ENCODE measurements at regions not wholly inside any gene's neighbourhood (a gene's known extent, or its start where the extent isn't known, plus 50 kb on each side); places are given as distances from the start of the nearest gene placed in this dataset.

GRCh38 chr13:76735641-76736040 lies 150.6 kb downstream of the KCTD12 start:
- DNase-seq (ENCODE audit: low spot score in 2 of 2, unreplicated experiment in 2 of 2), result no peak
- Mint-ChIP-seq H3K36me3 (no peaks in the 10 kb centered on the region), H3K9me3 (peaks cover under 1% of the 10 kb centered on the region), H3K27ac (no peak overlapping the region), H3K4me1 (peaks cover 9% of the 10 kb centered on the region), H3K4me3 (no peak overlapping the region), H3K27me3 (ENCODE audit: low read depth) (no peaks in the 10 kb centered on the region)
- TF ChIP-seq CTCF (IDR thresholded peaks at IDR 0.05; ENCODE audit: unreplicated experiment), result no peak

- no peaks in the 10 kb centered on the region for H3K9me3 Mint-ChIP-seq
- no peak for TF ChIP-seq CTCF (IDR thresholded peaks at IDR 0.05; ENCODE audit: unreplicated experiment)
- H3K27ac Mint-ChIP-seq, result no peak overlapping the region
- no peak overlapping the region for H3K4me3 Mint-ChIP-seq
- peaks cover 2% of the 10 kb centered on the region for H3K36me3 Mint-ChIP-seq
- no peak for DNase-seq (ENCODE audit: low spot score in 2 of 2, unreplicated experiment in 2 of 2)
- no peaks in the 10 kb centered on the region for H3K27me3 Mint-ChIP-seq (ENCODE audit: low read depth)
- H3K4me1 Mint-ChIP-seq, result peaks cover 9% of the 10 kb centered on the region
These were observed 152.5 kb downstream of the KCTD12 start for GRCh38 chr13:76733671-76734070.

GRCh38 chr13:76732367-76732766 lies 153.8 kb downstream of the KCTD12 start:
- peaks cover under 1% of the 10 kb centered on the region for H3K9me3 Mint-ChIP-seq
- no peak for TF ChIP-seq CTCF (IDR thresholded peaks at IDR 0.05; ENCODE audit: unreplicated experiment)
- no peak overlapping the region for H3K27ac Mint-ChIP-seq
- peaks cover 4% of the 10 kb centered on the region for H3K4me1 Mint-ChIP-seq
- peaks cover 2% of the 10 kb centered on the region for H3K36me3 Mint-ChIP-seq
- no peak for DNase-seq (ENCODE audit: low spot score in 2 of 2, unreplicated experiment in 2 of 2)
- no peak overlapping the region for H3K4me3 Mint-ChIP-seq
- H3K27me3 Mint-ChIP-seq (ENCODE audit: low read depth), result no peaks in the 10 kb centered on the region

GRCh38 chr13:76730220-76730619 lies 156.0 kb downstream of the KCTD12 start:
- no peaks in the 10 kb centered on the region for H3K27me3 Mint-ChIP-seq (ENCODE audit: low read depth)
- no peak overlapping the region for H3K4me3 Mint-ChIP-seq
- no peak for DNase-seq (ENCODE audit: low spot score in 2 of 2, unreplicated experiment in 2 of 2)
- H3K9me3 Mint-ChIP-seq, result peaks cover 7% of the 10 kb centered on the region
- peaks cover 6% of the 10 kb centered on the region for H3K4me1 Mint-ChIP-seq
- H3K27ac Mint-ChIP-seq, result no peak overlapping the region
- TF ChIP-seq CTCF (IDR thresholded peaks at IDR 0.05; ENCODE audit: unreplicated experiment), result no peak
- H3K36me3 Mint-ChIP-seq, result peaks cover 7% of the 10 kb centered on the region

- no peak for TF ChIP-seq CTCF (IDR thresholded peaks at IDR 0.05; ENCODE audit: unreplicated experiment)
- H3K27me3 Mint-ChIP-seq (ENCODE audit: low read depth), result no peaks in the 10 kb centered on the region
- no peak overlapping the region for H3K4me3 Mint-ChIP-seq
- peaks cover 9% of the 10 kb centered on the region for H3K4me1 Mint-ChIP-seq
- no peak overlapping the region for H3K27ac Mint-ChIP-seq
- no peak for DNase-seq (ENCODE audit: low spot score in 2 of 2, unreplicated experiment in 2 of 2)
- H3K36me3 Mint-ChIP-seq, result peaks cover 7% of the 10 kb centered on the region
- peaks cover 7% of the 10 kb centered on the region for H3K9me3 Mint-ChIP-seq
These were observed 156.5 kb downstream of the KCTD12 start for GRCh38 chr13:76729691-76730090.

GRCh38 chr13:76725896-76726295 lies 160.3 kb downstream of the KCTD12 start:
- Mint-ChIP-seq H3K27ac (peak overlapping the region; percentile 48), H3K4me3 (no peak overlapping the region), H3K36me3 (peaks cover 7% of the 10 kb centered on the region), H3K9me3 (peaks cover 7% of the 10 kb centered on the region), H3K4me1 (peaks cover 9% of the 10 kb centered on the region), H3K27me3 (ENCODE audit: low read depth) (no peaks in the 10 kb centered on the region)
- no peak for DNase-seq (ENCODE audit: low spot score in 2 of 2, unreplicated experiment in 2 of 2)
- TF ChIP-seq CTCF (IDR thresholded peaks at IDR 0.05; ENCODE audit: unreplicated experiment), result no peak
